GM19328 (cell line): ENCODE measurements at regions not wholly inside any gene's neighbourhood (a gene's known extent, or its start where the extent isn't known, plus 50 kb on each side); places are given as distances from the start of the nearest gene placed in this dataset.
"Not testable (repeated sequence)": the region's sequence is repeated elsewhere in the genome, so short reads cannot be mapped to it uniquely, and the experiment has no call there.

Experiments used
- ATAC-seq: cut with Tn5 transposase; IDR thresholded peaks from one replicate; pipeline ENCODE4 v1.9.1; 2021; ENCODE audit warnings: mild to moderate bottlenecking, moderate library complexity; ENCODE audit not compliant: unreplicated experiment

- no peak for ATAC-seq
Measured at GRCh38 chr15:98546329-98546728, 102.0 kb upstream of the IGF1R start.

GRCh38 chr15:98547275-98547674 lies 101.1 kb upstream of the IGF1R start:
- no peak for ATAC-seq

- no peak for ATAC-seq
Measured at GRCh38 chr15:98547741-98548138, 100.6 kb upstream of the IGF1R start.

GRCh38 chr15:98548139-98548971 lies 100.0 kb upstream of the IGF1R start:
- no peak for ATAC-seq

GRCh38 chr15:98549003-98549402 lies 99.3 kb upstream of the IGF1R start:
- ATAC-seq, result no peak

GRCh38 chr15:98549741-98550140 lies 98.6 kb upstream of the IGF1R start:
- ATAC-seq, result no peak

GRCh38 chr15:98550363-98550762 lies 98.0 kb upstream of the IGF1R start:
- ATAC-seq, result not testable (repeated sequence)

- no peak for ATAC-seq
Measured at GRCh38 chr15:98551936-98552562, 96.3 kb upstream of the IGF1R start.

- no peak for ATAC-seq
Measured at GRCh38 chr15:98554272-98555172, 93.8 kb upstream of the IGF1R start.

- ATAC-seq, result no peak
Measured at GRCh38 chr15:98555173-98555515, 93.2 kb upstream of the IGF1R start.

- no peak for ATAC-seq
Measured at GRCh38 chr15:98556321-98556720, 92.0 kb upstream of the IGF1R start.

- no peak for ATAC-seq
Measured at GRCh38 chr15:98560338-98560737, 88.0 kb upstream of the IGF1R start.

GRCh38 chr15:98561169-98561941 lies 87.0 kb upstream of the IGF1R start:
- no peak for ATAC-seq

- no peak for ATAC-seq
Measured at GRCh38 chr15:98562331-98562937, 85.9 kb upstream of the IGF1R start.

GRCh38 chr15:98565566-98565965 lies 82.8 kb upstream of the IGF1R start:
- ATAC-seq, result no peak

- ATAC-seq, result no peak
Measured at GRCh38 chr15:98567951-98568350, 80.4 kb upstream of the IGF1R start.

- no peak for ATAC-seq
Measured at GRCh38 chr15:98568382-98569017, 79.8 kb upstream of the IGF1R start.

GRCh38 chr15:98570119-98570518 lies 78.2 kb upstream of the IGF1R start:
- no peak for ATAC-seq

GRCh38 chr15:98580572-98580971 lies 67.8 kb upstream of the IGF1R start:
- no peak for ATAC-seq

- ATAC-seq, result no peak
Measured at GRCh38 chr15:98581715-98582114, 66.6 kb upstream of the IGF1R start.
